ENCODE measurements at regions not wholly inside any gene's neighbourhood (a gene's known extent, or its start where the extent isn't known, plus 50 kb on each side); places are given as distances from the start of the nearest gene placed in this dataset.
"Not testable (repeated sequence)": the region's sequence is repeated elsewhere in the genome, so short reads cannot be mapped to it uniquely, and the experiment has no call there.

DNA sequence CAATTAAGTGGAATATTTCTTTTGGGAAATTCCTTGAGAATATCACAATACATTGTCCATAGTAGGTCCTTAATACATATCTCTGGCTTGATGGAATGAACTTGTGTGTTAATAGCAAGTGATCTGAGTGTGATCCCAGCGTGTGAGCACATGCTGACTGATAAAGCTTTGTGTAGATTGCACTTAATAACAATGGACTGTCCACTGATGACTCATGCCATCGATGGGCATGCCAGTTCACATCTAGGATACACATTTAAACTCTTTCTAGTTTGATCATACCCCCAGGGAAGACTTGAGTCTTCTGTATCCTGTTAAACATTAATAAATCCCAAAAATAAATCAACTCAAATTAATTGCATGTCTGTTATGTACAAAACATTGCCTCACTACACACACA is 454.3 kb upstream of the SPTLC3 start:
- 62 to 65% methylated on average over 2 of the region's 2 CpGs for WGBS, 2 donors
- Histone ChIP-seq H3K9me3 (ENCODE audit: control insufficient read depth, low read length) (no peaks in the 10 kb centered on the region), H3K27me3 (ENCODE audit: control insufficient read depth in 1 of 2, insufficient read depth in 2 of 2, low read length in 1 of 2) (no peaks in the 10 kb centered on the region), H3K4me1 (ENCODE audit: control insufficient read depth in 1 of 2, insufficient read depth in 2 of 2, low read length in 2 of 2) (no peaks in the 10 kb centered on the region), H3K4me3 (ENCODE audit: low read length in 2 of 2) (no peak overlapping the region), H3K27ac (ENCODE audit: low read depth in 1 of 2, low read length in 2 of 2) (no peak overlapping the region), H3K36me3 (ENCODE audit: control insufficient read depth in 1 of 2, insufficient read depth in 2 of 2, low read length in 1 of 2) (no peaks in the 10 kb centered on the region)
- intact Hi-C loops (cut with DNase I) = no loop called here
- ATAC-seq (ENCODE audit: low FRiP score) (no peak), DNase-seq (no peak)

DNA sequence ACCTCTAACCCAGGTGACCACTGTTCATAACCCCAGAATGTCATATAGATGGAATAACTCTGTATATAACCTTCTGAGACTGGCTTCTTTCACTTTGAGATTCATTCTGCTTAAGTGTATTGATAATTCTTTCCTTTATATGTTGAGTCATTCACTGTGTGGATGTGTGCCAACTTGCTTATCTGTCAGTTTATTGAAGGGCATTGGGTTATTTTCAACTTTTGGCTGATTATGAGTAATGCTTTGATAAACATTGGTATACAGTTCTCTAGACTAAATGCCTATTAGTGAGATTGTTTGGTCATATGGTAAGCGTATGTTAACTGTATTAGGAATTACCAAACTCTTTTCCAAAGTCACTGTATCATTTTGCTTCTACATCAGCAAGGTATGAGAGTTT is 453.4 kb upstream of the SPTLC3 start:
- Histone ChIP-seq H3K4me3 (ENCODE audit: low read length in 2 of 2) (no peak overlapping the region), H3K4me1 (ENCODE audit: control insufficient read depth in 1 of 2, insufficient read depth in 2 of 2, low read length in 2 of 2) (no peaks in the 10 kb centered on the region), H3K36me3 (ENCODE audit: control insufficient read depth in 1 of 2, insufficient read depth in 2 of 2, low read length in 1 of 2) (no peaks in the 10 kb centered on the region), H3K27me3 (ENCODE audit: control insufficient read depth in 1 of 2, insufficient read depth in 2 of 2, low read length in 1 of 2) (no peaks in the 10 kb centered on the region), H3K9me3 (ENCODE audit: control insufficient read depth, low read length) (no peaks in the 10 kb centered on the region), H3K27ac (ENCODE audit: low read depth in 1 of 2, low read length in 2 of 2) (no peak overlapping the region)
- WGBS, 2 donors = 73 to 77% methylated on average over 1 of the region's 1 CpG
- ATAC-seq (ENCODE audit: low FRiP score) (no peak), DNase-seq (no peak)
- intact Hi-C loops (cut with DNase I) = no loop called here

- H3K4me1 ChIP-seq (ENCODE audit: control insufficient read depth in 1 of 2, insufficient read depth in 2 of 2, low read length in 2 of 2); H3K36me3 ChIP-seq (ENCODE audit: control insufficient read depth in 1 of 2, insufficient read depth in 2 of 2, low read length in 1 of 2); H3K27me3 ChIP-seq (ENCODE audit: control insufficient read depth in 1 of 2, insufficient read depth in 2 of 2, low read length in 1 of 2); H3K9me3 ChIP-seq (ENCODE audit: control insufficient read depth, low read length); intact Hi-C loops (cut with DNase I); H3K27ac ChIP-seq (ENCODE audit: low read depth in 1 of 2, low read length in 2 of 2); ATAC-seq (ENCODE audit: low FRiP score); DNase-seq; H3K4me3 ChIP-seq (ENCODE audit: low read length in 2 of 2): not testable (repeated sequence)
- WGBS, 2 donors = 81 to 87% methylated on average over 12 of the region's 12 CpGs
Observed at GRCh38 chr20:12555849-12556248, 452.9 kb upstream of the SPTLC3 start.

GRCh38 chr20:12557224-12557623 is 451.5 kb upstream of the SPTLC3 start:
- no peaks in the 10 kb centered on the region for H3K36me3 ChIP-seq (ENCODE audit: control insufficient read depth in 1 of 2, insufficient read depth in 2 of 2, low read length in 1 of 2)
- no peaks in the 10 kb centered on the region for H3K4me1 ChIP-seq (ENCODE audit: control insufficient read depth in 1 of 2, insufficient read depth in 2 of 2, low read length in 2 of 2)
- no peak overlapping the region for H3K27ac ChIP-seq (ENCODE audit: low read depth in 1 of 2, low read length in 2 of 2)
- H3K4me3 ChIP-seq (ENCODE audit: low read length in 2 of 2) = no peak overlapping the region
- DNase-seq (no peak), ATAC-seq (ENCODE audit: low FRiP score) (no peak)
- intact Hi-C loops (cut with DNase I) = no loop called here
- no peaks in the 10 kb centered on the region for H3K27me3 ChIP-seq (ENCODE audit: control insufficient read depth in 1 of 2, insufficient read depth in 2 of 2, low read length in 1 of 2)
- no peaks in the 10 kb centered on the region for H3K9me3 ChIP-seq (ENCODE audit: control insufficient read depth, low read length)

- Histone ChIP-seq H3K27me3 (ENCODE audit: control insufficient read depth in 1 of 2, insufficient read depth in 2 of 2, low read length in 1 of 2) (no peaks in the 10 kb centered on the region), H3K27ac (ENCODE audit: low read depth in 1 of 2, low read length in 2 of 2) (no peak overlapping the region), H3K4me1 (ENCODE audit: control insufficient read depth in 1 of 2, insufficient read depth in 2 of 2, low read length in 2 of 2) (no peaks in the 10 kb centered on the region), H3K36me3 (ENCODE audit: control insufficient read depth in 1 of 2, insufficient read depth in 2 of 2, low read length in 1 of 2) (no peaks in the 10 kb centered on the region), H3K9me3 (ENCODE audit: control insufficient read depth, low read length) (no peaks in the 10 kb centered on the region), H3K4me3 (ENCODE audit: low read length in 2 of 2) (no peak overlapping the region)
- WGBS, 2 donors = 64 to 67% methylated on average over 4 of the region's 4 CpGs
- intact Hi-C loops (cut with DNase I) = no loop called here
- no peak for DNase-seq
- no peak for ATAC-seq (ENCODE audit: low FRiP score)
Observed at GRCh38 chr20:12564979-12565378, 443.8 kb upstream of the SPTLC3 start.

GRCh38 chr20:12566596-12566995 is 442.2 kb upstream of the SPTLC3 start:
- intact Hi-C loops (cut with DNase I) = no loop called here
- WGBS, 2 donors = 81 to 89% methylated on average over 3 of the region's 3 CpGs
- ATAC-seq (ENCODE audit: low FRiP score) (no peak), DNase-seq (no peak)
- Histone ChIP-seq H3K4me3 (ENCODE audit: low read length in 2 of 2) (no peak overlapping the region), H3K4me1 (ENCODE audit: control insufficient read depth in 1 of 2, insufficient read depth in 2 of 2, low read length in 2 of 2) (no peaks in the 10 kb centered on the region), H3K27ac (ENCODE audit: low read depth in 1 of 2, low read length in 2 of 2) (no peak overlapping the region), H3K36me3 (ENCODE audit: control insufficient read depth in 1 of 2, insufficient read depth in 2 of 2, low read length in 1 of 2) (no peaks in the 10 kb centered on the region), H3K9me3 (ENCODE audit: control insufficient read depth, low read length) (no peaks in the 10 kb centered on the region), H3K27me3 (ENCODE audit: control insufficient read depth in 1 of 2, insufficient read depth in 2 of 2, low read length in 1 of 2) (no peaks in the 10 kb centered on the region)

- H3K4me1 ChIP-seq (ENCODE audit: control insufficient read depth in 1 of 2, insufficient read depth in 2 of 2, low read length in 2 of 2) = no peaks in the 10 kb centered on the region
- no peak overlapping the region for H3K27ac ChIP-seq (ENCODE audit: low read depth in 1 of 2, low read length in 2 of 2)
- DNase-seq = no peak
- intact Hi-C loops (cut with DNase I) = no loop called here
- no peak for ATAC-seq (ENCODE audit: low FRiP score)
- WGBS, 2 donors = 2 to 13% methylated on average over 1 of the region's 1 CpG
- no peaks in the 10 kb centered on the region for H3K36me3 ChIP-seq (ENCODE audit: control insufficient read depth in 1 of 2, insufficient read depth in 2 of 2, low read length in 1 of 2)
- H3K9me3 ChIP-seq (ENCODE audit: control insufficient read depth, low read length) = peaks cover 2% of the 10 kb centered on the region
- no peaks in the 10 kb centered on the region for H3K27me3 ChIP-seq (ENCODE audit: control insufficient read depth in 1 of 2, insufficient read depth in 2 of 2, low read length in 1 of 2)
- H3K4me3 ChIP-seq (ENCODE audit: low read length in 2 of 2) = no peak overlapping the region
Observed at GRCh38 chr20:12570371-12570770, 438.4 kb upstream of the SPTLC3 start.

DNA sequence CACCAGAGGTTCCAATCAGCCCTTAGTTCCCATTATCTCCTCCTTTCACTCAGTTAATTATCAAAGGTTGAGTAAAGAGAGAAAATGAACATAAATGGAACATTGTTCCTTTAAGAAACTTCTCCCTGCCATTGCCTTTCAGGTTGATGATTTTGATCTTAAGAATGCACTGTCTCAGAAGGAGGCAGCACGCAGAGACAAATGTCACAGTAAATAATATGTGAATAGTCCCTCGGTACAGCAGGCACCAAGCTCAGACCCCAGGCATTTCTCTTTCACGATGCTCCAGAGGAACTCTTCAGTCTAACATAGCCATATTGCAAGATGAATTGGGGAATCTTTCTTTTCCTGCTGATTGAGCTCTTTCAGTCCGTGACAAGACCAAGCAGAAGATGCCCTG is 435.3 kb upstream of the SPTLC3 start:
- Histone ChIP-seq H3K9me3 (ENCODE audit: control insufficient read depth, low read length) (peaks cover 2% of the 10 kb centered on the region), H3K27me3 (ENCODE audit: control insufficient read depth in 1 of 2, insufficient read depth in 2 of 2, low read length in 1 of 2) (no peaks in the 10 kb centered on the region), H3K27ac (ENCODE audit: low read depth in 1 of 2, low read length in 2 of 2) (no peak overlapping the region), H3K36me3 (ENCODE audit: control insufficient read depth in 1 of 2, insufficient read depth in 2 of 2, low read length in 1 of 2) (no peaks in the 10 kb centered on the region), H3K4me3 (ENCODE audit: low read length in 2 of 2) (no peak overlapping the region), H3K4me1 (ENCODE audit: control insufficient read depth in 1 of 2, insufficient read depth in 2 of 2, low read length in 2 of 2) (no peaks in the 10 kb centered on the region)
- DNase-seq (no peak), ATAC-seq (ENCODE audit: low FRiP score) (no peak)
- intact Hi-C loops (cut with DNase I) = no loop called here
- WGBS, 2 donors = 27 to 34% methylated on average over 4 of the region's 4 CpGs

GRCh38 chr20:12575352-12576095 is 433.2 kb upstream of the SPTLC3 start:
- ATAC-seq (ENCODE audit: low FRiP score) (no peak), DNase-seq (no peak)
- WGBS, 2 donors = 54 to 70% methylated on average over 4 of the region's 4 CpGs
- intact Hi-C loops (cut with DNase I) = no loop called here
- Histone ChIP-seq H3K27me3 (ENCODE audit: control insufficient read depth in 1 of 2, insufficient read depth in 2 of 2, low read length in 1 of 2) (no peaks in the 10 kb centered on the region), H3K9me3 (ENCODE audit: control insufficient read depth, low read length) (peaks cover 2% of the 10 kb centered on the region), H3K27ac (ENCODE audit: low read depth in 1 of 2, low read length in 2 of 2) (no peak overlapping the region), H3K36me3 (ENCODE audit: control insufficient read depth in 1 of 2, insufficient read depth in 2 of 2, low read length in 1 of 2) (no peaks in the 10 kb centered on the region), H3K4me3 (ENCODE audit: low read length in 2 of 2) (no peak overlapping the region), H3K4me1 (ENCODE audit: control insufficient read depth in 1 of 2, insufficient read depth in 2 of 2, low read length in 2 of 2) (no peaks in the 10 kb centered on the region)

All from aorta (tissue), 5 donors.